Ectodermal cell (in vitro differentiated cells): ENCODE measurements at regions not wholly inside any gene's neighbourhood (a gene's known extent, or its start where the extent isn't known, plus 50 kb on each side); places are given as distances from the start of the nearest gene placed in this dataset.

Source experiments
- H3K27ac ChIP-seq: 2 replicates; pipeline ENCODE4 v1.7.0; 2013; ENCODE audit warnings: mild to moderate bottlenecking, low read depth, low read length; ENCODE audit not compliant: insufficient read depth, poor library complexity, severe bottlenecking
- H3K27me3 ChIP-seq: 2 replicates; pipeline ENCODE4 v1.7.0; 2013; ENCODE audit warnings: mild to moderate bottlenecking, low read length; ENCODE audit not compliant: insufficient read depth, control insufficient read depth, poor library complexity, severe bottlenecking
- H3K36me3 ChIP-seq: one replicate; pipeline ENCODE4 v1.7.0; 2013; ENCODE audit warnings: low read length; ENCODE audit not compliant: control insufficient read depth, insufficient read depth
- H3K4me1 ChIP-seq: one replicate; pipeline ENCODE4 v1.7.0; 2013; ENCODE audit warnings: low read length; ENCODE audit not compliant: control insufficient read depth, insufficient read depth
- H3K4me3 ChIP-seq: 2 replicates; pipeline ENCODE4 v1.7.0; 2013; ENCODE audit warnings: low read depth, low read length, control low read depth; ENCODE audit not compliant: insufficient read depth
- H3K9me3 ChIP-seq: 2 replicates; pipeline ENCODE4 v1.7.0; 2013; ENCODE audit warnings: mild to moderate bottlenecking, low read length, moderate library complexity; ENCODE audit not compliant: control insufficient read depth
- WGBS, 2 experiments: methylation state at CpG; one replicate each; pipeline ENCODE4 v1.1.7; 2013; ENCODE audit warnings: missing lambda C conversion rate in 2 of 2; 5-methylcytosine and 5-hydroxymethylcytosine counted together

GRCh38 chr18:61729322-61729721 is 163.5 kb downstream of the RNF152 start:
- Histone ChIP-seq H3K27me3 (no peaks in the 10 kb centered on the region), H3K4me1 (no peaks in the 10 kb centered on the region), H3K4me3 (no peak overlapping the region), H3K36me3 (no peaks in the 10 kb centered on the region), H3K27ac (no peak overlapping the region), H3K9me3 (no peaks in the 10 kb centered on the region)

DNA sequence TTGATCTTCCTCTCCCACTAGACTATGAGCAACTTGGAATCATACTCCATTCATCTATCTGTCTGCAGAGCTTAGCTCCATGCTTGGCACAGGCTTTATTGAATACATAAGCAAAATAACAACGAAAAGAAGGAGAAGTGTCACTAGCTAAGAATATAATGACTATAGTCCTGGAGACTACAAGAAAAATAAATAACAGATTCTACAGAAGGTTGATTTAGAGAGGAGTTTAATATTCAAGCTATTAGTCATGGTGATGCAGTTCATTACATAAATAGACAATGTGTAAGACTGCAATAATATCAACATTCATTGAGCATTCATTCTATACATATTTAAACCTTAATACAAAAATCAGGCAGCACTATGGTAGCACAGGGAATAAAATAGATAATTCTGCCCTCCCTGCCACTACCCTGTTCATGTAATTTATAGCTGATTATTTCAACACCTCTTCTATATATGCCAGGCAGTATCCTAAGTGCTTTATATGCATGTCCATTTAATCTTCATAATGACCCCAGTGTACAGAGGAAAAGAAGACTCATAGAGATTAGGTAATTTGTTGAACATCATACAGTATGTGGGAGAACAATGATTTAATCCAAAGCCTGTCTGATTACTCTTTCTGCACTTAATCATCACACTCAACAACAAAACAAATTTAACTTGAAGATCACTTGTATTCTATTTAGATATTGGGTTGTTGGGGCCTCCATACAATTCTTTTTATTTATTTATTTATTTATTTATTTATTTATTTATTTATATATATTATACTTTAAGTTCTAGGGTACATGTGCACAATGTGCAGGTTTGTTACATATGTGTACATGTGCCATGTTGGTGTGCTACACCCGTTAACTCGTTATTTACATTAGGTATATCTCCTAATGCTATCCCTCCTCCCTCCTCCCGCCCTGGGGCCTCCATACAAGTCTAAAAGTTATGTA is 165.3 kb downstream of the RNF152 start:
- Histone ChIP-seq H3K27ac (no peak overlapping the region), H3K27me3 (no peaks in the 10 kb centered on the region), H3K4me1 (no peaks in the 10 kb centered on the region), H3K4me3 (no peak overlapping the region), H3K9me3 (no peaks in the 10 kb centered on the region), H3K36me3 (no peaks in the 10 kb centered on the region)
- 86% methylated on average over 1 of the region's 4 CpGs; no CpG with 5 or more reads in 1 of the 2 experiments for WGBS, 2 experiments

- Histone ChIP-seq H3K4me1 (no peaks in the 10 kb centered on the region), H3K36me3 (no peaks in the 10 kb centered on the region), H3K27me3 (no peaks in the 10 kb centered on the region), H3K9me3 (no peaks in the 10 kb centered on the region), H3K4me3 (no peak overlapping the region), H3K27ac (no peak overlapping the region)
- 97% methylated on average over 8 of the region's 8 CpGs for WGBS, 2 experiments
Measured at GRCh38 chr18:61724532-61724931, 168.3 kb downstream of the RNF152 start.

DNA sequence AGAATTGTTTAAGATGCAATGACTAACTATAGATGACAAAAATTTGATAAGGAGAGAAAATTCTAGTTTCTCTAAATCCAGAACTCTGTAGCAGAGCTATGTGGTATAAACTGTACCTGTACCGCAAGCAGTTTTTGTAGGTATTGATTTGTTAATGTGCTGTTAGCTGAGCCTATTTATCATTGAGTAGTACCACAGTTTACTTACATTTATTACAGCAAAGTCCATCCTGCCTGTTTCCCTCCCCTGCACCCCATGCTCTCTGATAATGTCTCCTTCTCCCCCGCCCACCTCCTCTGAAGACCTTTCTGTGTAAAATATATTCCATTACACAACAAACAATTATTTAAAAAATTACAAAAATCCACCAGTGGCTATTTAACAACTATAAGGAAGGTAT is 170.6 kb downstream of the RNF152 start:
- Histone ChIP-seq H3K9me3 (no peaks in the 10 kb centered on the region), H3K27ac (no peak overlapping the region), H3K36me3 (no peaks in the 10 kb centered on the region), H3K4me1 (no peaks in the 10 kb centered on the region), H3K4me3 (no peak overlapping the region), H3K27me3 (no peaks in the 10 kb centered on the region)
- WGBS, 2 experiments, result 88 to 98% methylated on average over 2 of the region's 2 CpGs

- Histone ChIP-seq H3K27me3 (no peaks in the 10 kb centered on the region), H3K27ac (no peak overlapping the region), H3K4me1 (no peaks in the 10 kb centered on the region), H3K4me3 (no peak overlapping the region), H3K9me3 (no peaks in the 10 kb centered on the region), H3K36me3 (no peaks in the 10 kb centered on the region)
- WGBS, 2 experiments, result 95 to 96% methylated on average over 5 of the region's 5 CpGs
Measured at GRCh38 chr18:61720496-61720895, 172.3 kb downstream of the RNF152 start.

GRCh38 chr18:61719671-61720070 is 173.1 kb downstream of the RNF152 start:
- Histone ChIP-seq H3K9me3 (no peaks in the 10 kb centered on the region), H3K4me3 (no peak overlapping the region), H3K27ac (no peak overlapping the region), H3K27me3 (no peaks in the 10 kb centered on the region), H3K4me1 (no peaks in the 10 kb centered on the region), H3K36me3 (no peaks in the 10 kb centered on the region)
- WGBS, 2 experiments, result 83 to 96% methylated on average over 1 of the region's 1 CpG

DNA sequence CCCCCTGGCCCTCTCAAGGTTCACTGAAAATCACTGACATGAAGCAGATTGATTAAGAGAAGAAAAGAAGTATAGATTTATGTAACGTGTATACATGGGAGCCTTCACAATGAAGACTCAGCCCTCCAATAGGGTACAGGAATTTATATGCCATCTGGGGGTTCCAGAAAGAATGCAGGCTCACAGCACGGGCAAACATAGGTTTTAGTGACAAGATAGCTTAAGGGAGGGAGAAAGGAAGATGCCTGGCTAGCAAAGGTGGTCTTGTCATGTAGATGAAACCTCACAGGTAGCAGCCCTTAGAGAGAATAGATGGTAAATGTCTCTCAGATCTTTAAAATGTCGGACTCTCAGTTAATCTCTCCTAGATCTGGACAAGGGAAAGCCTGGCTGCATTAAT is 173.9 kb downstream of the RNF152 start:
- no peaks in the 10 kb centered on the region for H3K4me1 ChIP-seq
- H3K4me3 ChIP-seq, result no peak overlapping the region
- 76 to 78% methylated on average over 3 of the region's 3 CpGs for WGBS, 2 experiments
- H3K36me3 ChIP-seq, result no peaks in the 10 kb centered on the region
- H3K27ac ChIP-seq, result no peak overlapping the region
- H3K9me3 ChIP-seq, result no peaks in the 10 kb centered on the region
- H3K27me3 ChIP-seq, result no peaks in the 10 kb centered on the region

DNA sequence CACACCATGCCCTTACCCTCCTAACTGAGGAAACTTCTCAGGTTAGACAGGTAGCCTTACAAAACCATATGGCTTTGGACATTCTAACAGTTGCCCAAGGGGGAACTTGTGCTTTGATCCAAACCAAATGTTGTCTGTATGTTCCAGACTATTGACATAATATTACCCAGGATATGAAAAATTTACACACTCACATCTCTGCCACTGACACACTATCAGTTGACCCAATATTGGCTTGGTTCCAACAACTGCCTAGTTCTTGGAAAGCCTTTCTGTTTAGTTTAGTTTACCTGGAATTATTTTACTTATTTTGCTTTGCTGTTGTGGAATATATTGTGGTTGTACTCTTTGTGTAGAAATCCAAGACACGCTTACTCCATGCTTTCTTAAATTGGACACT is 178.4 kb downstream of the RNF152 start:
- Histone ChIP-seq H3K4me3 (no peak overlapping the region), H3K36me3 (no peaks in the 10 kb centered on the region), H3K27ac (no peak overlapping the region), H3K4me1 (no peaks in the 10 kb centered on the region), H3K9me3 (no peaks in the 10 kb centered on the region), H3K27me3 (no peaks in the 10 kb centered on the region)
- WGBS, 2 experiments, result 100% methylated on average over 1 of the region's 1 CpG

DNA sequence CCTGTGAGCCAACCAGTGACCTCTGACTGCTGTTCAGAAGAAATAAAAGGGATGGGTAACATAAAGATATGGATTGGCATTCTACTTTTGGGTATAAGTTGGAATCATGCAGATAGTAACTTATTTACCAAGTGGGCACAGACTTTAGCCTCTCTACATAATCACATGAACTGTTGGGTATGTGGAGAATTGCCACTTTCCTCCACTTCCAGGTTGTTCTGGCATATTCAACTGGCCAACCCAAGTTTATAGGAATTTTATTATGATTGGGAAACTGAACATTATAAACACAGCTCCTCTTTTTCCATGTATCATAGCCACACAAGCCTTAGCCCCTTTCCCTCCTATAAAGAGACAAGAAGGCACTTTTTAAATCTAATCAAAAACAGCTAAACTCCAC is 179.3 kb downstream of the RNF152 start:
- H3K27me3 ChIP-seq, result no peaks in the 10 kb centered on the region

GRCh38 chr18:61710082-61710620 is 182.7 kb downstream of the RNF152 start:
- H3K36me3 ChIP-seq, result no peaks in the 10 kb centered on the region
- no peaks in the 10 kb centered on the region for H3K9me3 ChIP-seq
- H3K27ac ChIP-seq, result no peak overlapping the region
- 87 to 91% methylated on average over 1 of the region's 1 CpG for WGBS, 2 experiments
- no peak overlapping the region for H3K4me3 ChIP-seq
- no peaks in the 10 kb centered on the region for H3K27me3 ChIP-seq
- H3K4me1 ChIP-seq, result peaks cover 11% of the 10 kb centered on the region

More for the DNA sequence above, 179.3 kb downstream of the RNF152 start:
- H3K4me1 ChIP-seq, result no peaks in the 10 kb centered on the region
- H3K9me3 ChIP-seq, result no peaks in the 10 kb centered on the region
- no peak overlapping the region for H3K4me3 ChIP-seq
- H3K36me3 ChIP-seq, result no peaks in the 10 kb centered on the region
- no peak overlapping the region for H3K27ac ChIP-seq
